ENCODE measurements at regions not wholly inside any gene's neighbourhood (a gene's known extent, or its start where the extent isn't known, plus 50 kb on each side); places are given as distances from the start of the nearest gene placed in this dataset.

GRCh38 chr7:13031468-13031867 is 344.0 kb downstream of the ARL4A start:
- TF ChIP-seq EZH2phosphoT487 (IDR thresholded peaks at IDR 0.05; ENCODE audit: borderline replicate concordance) (no peak), EZH2 (IDR thresholded peaks at IDR 0.05) (no peak), CEBPB (IDR thresholded peaks at IDR 0.05; ENCODE audit: low read depth) (peak; percentile 40; the same call in 1 of the 2 replicates), FOSL1 (IDR thresholded peaks at IDR 0.05; ENCODE audit: low read depth) (peak; percentile 24), MAX (IDR thresholded peaks at IDR 0.05) (no peak), SP1 (IDR thresholded peaks at IDR 0.05; ENCODE audit: low read depth) (0 out of 2 replicates have a peak, but pooled peaks have one; percentile 33), REST (IDR thresholded peaks at IDR 0.05; ENCODE audit: low read depth) (no peak)
- Histone ChIP-seq H3K4me3 (replicated peaks in 1 of 2; ENCODE audit: low read depth in 1 of 2, low read length in 2 of 2) (no peak overlapping the region), H3K27me3 (ENCODE audit: insufficient read depth, low read length) (no peaks in the 10 kb centered on the region), H3K4me1 (ENCODE audit: control insufficient read depth in 1 of 2, insufficient read depth in 2 of 2, low read length in 2 of 2) (peaks cover 15 to 38% of the 10 kb centered on the region in 2 experiments; a peak in 3 of 4 replicates), H3K4me2 (ENCODE audit: low read length) (peak overlapping the region; percentile 27), H3K9me2 (ENCODE audit: insufficient read depth) (no peaks in the 10 kb centered on the region), H3K27ac (ENCODE audit: low read depth, low read length) (peak overlapping the region; percentile 41; the same call in 1 of the 2 replicates), H4K20me1 (ENCODE audit: insufficient read depth) (no peaks in the 10 kb centered on the region), H3K9ac (ENCODE audit: low read length) (no peak overlapping the region), H2AFZ (ENCODE audit: low read depth, low read length, poor library complexity, severe bottlenecking) (peak overlapping the region; percentile 86), H3K36me3 (ENCODE audit: control insufficient read depth in 1 of 2, insufficient read depth in 2 of 2, low read length in 2 of 2) (no peaks in the 10 kb centered on the region), H3K9me3 (ENCODE audit: control insufficient read depth in 1 of 2, insufficient read depth in 1 of 2, low read depth in 1 of 2, low read length in 2 of 2) (no peaks in the 10 kb centered on the region), H3K79me2 (ENCODE audit: insufficient read depth, low read length) (no peaks in the 10 kb centered on the region)
- ChIA-PET POLR2A (interaction anchor here (1.3 to 3.3 kb wide), 2 partner anchors 11 to 14 kb away, joined by 3 to 9 read pairs; no protein-coding TSS in a partner anchor), RAD21 (ENCODE audit: low non-redundant PET in 1 of 2, low total read pairs in 2 of 2, uncharacterized antibody in 2 of 2, unreplicated experiment in 2 of 2) (no interaction called here), CTCF (interaction anchor here (1.3 kb wide), 1 partner anchor 10 kb away, joined by 3 read pairs; no protein-coding TSS in a partner anchor)
- DNase-seq (ENCODE audit: low read depth, low spot score), result no peak
- intact Hi-C loops (cut with micrococcal nuclease), result no loop called here
- BruUV-seq (replicated peaks), result no TSS peak
- ATAC-seq, result peak; percentile 55

Data from HCT116 (cell line).